GM12865 (cell line): ENCODE measurements at regions not wholly inside any gene's neighbourhood (a gene's known extent, or its start where the extent isn't known, plus 50 kb on each side); places are given as distances from the start of the nearest gene placed in this dataset.
"Not testable (repeated sequence)": the region's sequence is repeated elsewhere in the genome, so short reads cannot be mapped to it uniquely, and the experiment has no call there.

Experiments
- DNase-seq: peaks from one replicate; pipeline ENCODE4 v3.0.0; 2010; ENCODE audit warnings: low read depth
- H3K4me3 ChIP-seq: 2 replicates; pipeline ENCODE4 v1.5.1; 2011; ENCODE audit warnings: mild to moderate bottlenecking, low read depth, low read length, control low read depth
- CTCF ChIP-seq: IDR thresholded peaks from 2 replicates; pipeline ENCODE4 v1.5.1; 2011; ENCODE audit warnings: low read length, control low read depth, low read depth, inconsistent platforms; ENCODE audit not compliant: insufficient read depth; ENCODE audit errors: missing control alignments

GRCh38 chr2:184993746-184994145 lies 395.4 kb downstream of the ZNF804A start:
- no peak overlapping the region for H3K4me3 ChIP-seq
- no peak for TF ChIP-seq CTCF
- DNase-seq, result no peak

- H3K4me3 ChIP-seq, result no peak overlapping the region
- no peak for DNase-seq
- no peak for TF ChIP-seq CTCF
These were observed 408.2 kb downstream of the ZNF804A start for GRCh38 chr2:185006481-185006880.

GRCh38 chr2:185012643-185013042 lies 414.3 kb downstream of the ZNF804A start:
- DNase-seq, result no peak
- no peak for TF ChIP-seq CTCF
- no peak overlapping the region for H3K4me3 ChIP-seq

- TF ChIP-seq CTCF, result no peak
- H3K4me3 ChIP-seq, result no peak overlapping the region
- no peak for DNase-seq
These were observed 415.7 kb downstream of the ZNF804A start for GRCh38 chr2:185014076-185014475.

- H3K4me3 ChIP-seq, DNase-seq: not testable (repeated sequence)
These were observed 427.6 kb downstream of the ZNF804A start for GRCh38 chr2:185025891-185026290.

- no peak overlapping the region for H3K4me3 ChIP-seq
- DNase-seq, result no peak
- TF ChIP-seq CTCF, result no peak
These were observed 437.6 kb downstream of the ZNF804A start for GRCh38 chr2:185035906-185036305.

- H3K4me3 ChIP-seq, result no peak overlapping the region
- TF ChIP-seq CTCF, result no peak
- no peak for DNase-seq
These were observed 446.1 kb downstream of the ZNF804A start for GRCh38 chr2:185044323-185044874.
